GM19351 (cell line): ENCODE measurements at regions not wholly inside any gene's neighbourhood (a gene's known extent, or its start where the extent isn't known, plus 50 kb on each side); places are given as distances from the start of the nearest gene placed in this dataset.
"Not testable (repeated sequence)": the region's sequence is repeated elsewhere in the genome, so short reads cannot be mapped to it uniquely, and the experiment has no call there.

Source experiments
- ATAC-seq: cut with Tn5 transposase; IDR thresholded peaks from one replicate; pipeline ENCODE4 v1.9.1; 2021; ENCODE audit warnings: mild to moderate bottlenecking, moderate library complexity; ENCODE audit not compliant: unreplicated experiment

DNA sequence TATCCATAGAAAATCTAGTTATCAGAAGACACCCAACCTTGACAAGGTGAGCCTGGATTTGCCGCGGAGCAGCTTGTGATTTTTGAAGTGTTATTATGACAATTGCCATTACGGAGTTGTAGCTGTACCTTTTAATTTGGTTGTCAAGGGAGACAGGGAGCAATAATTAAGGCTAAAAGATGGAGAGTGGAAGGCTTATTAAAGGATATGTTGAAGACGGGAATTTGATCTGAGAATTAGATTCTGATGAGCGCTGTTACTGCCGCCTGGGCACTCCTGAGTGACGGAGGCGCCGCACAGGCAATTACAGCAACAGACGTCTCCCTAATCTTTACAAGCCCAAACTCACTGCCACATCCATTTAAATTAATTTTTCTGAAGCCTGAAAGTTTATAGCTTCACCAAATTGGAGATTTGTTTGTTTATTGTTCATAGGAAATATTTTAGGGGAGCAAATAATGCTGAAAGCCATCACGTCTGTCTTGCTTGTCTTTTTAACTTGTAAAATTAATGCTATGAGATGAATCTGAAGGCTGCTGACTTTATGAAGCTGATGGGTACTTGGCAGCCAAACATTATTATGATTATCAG is 475.0 kb upstream of the ADARB2 start:
- no peak for ATAC-seq

DNA sequence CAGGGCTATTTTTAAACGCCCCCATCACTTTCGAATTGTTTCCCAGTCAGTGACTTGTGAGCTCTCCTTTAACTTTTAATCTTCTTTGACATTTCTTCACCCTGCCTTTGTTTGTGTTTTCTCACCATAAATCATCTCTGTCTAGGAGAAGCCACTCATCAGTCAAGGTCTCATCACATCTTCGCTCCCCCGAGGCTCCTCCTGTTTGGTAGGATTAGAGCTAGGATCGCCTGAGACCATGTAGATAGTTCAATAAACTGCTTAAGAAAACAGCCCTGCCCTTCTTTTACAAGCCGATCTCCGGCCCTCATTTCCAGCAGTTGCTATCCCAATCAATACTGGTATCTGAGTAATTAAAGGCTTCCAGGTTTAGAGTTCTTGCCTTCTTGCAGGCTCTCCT is 472.8 kb upstream of the ADARB2 start:
- no peak for ATAC-seq

DNA sequence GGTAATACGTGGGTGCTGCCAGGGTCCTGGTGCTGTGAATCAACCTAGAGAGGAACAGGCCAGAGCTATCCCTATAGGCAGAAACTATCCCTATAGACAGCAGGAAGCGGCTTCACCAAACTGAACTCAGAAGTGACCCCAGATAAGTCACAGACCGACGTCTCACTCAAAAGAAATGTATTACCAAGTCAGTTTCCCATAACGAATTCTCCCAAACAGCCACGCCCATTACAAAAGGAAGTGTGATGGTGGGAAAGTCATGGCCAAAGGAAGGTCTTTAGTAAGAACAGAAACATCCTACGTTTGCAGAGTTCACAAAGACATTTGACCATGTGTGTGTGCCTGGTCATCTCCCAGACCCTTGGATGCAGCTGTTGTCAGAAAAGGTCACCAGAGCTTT is 470.8 kb upstream of the ADARB2 start:
- ATAC-seq: no peak

DNA sequence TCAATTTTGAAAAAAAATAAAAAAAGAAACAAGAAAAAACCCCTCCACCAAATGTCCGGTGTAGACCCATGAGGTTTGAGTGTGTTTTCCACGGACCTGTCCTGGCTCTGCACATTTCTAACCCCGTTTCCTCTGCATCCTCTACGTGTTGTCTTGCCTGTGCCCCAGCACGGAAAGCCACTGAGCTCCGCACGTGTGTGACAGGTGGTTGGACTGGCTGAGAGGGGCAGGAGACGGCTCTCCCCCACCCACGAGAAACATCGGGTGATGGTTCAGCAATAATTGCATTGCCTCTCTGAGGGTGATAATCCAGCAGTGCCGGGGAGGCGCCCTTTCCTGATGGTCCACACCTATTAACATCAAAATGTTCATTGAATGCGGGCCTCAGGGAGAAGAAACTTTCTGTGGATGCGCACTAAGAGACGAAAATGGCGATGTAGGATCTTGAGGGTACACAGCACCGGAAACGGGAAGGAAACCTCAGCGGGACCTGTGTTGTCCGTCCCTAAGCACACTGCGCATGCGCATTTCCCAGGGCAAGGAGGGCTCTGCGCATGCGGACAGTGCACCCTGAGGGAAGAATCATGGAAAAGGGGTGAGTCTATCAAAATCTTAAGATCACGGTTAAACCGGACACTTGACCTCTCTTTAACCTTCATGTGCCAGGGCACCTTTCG is 470.1 kb upstream of the ADARB2 start:
- no peak for ATAC-seq

DNA sequence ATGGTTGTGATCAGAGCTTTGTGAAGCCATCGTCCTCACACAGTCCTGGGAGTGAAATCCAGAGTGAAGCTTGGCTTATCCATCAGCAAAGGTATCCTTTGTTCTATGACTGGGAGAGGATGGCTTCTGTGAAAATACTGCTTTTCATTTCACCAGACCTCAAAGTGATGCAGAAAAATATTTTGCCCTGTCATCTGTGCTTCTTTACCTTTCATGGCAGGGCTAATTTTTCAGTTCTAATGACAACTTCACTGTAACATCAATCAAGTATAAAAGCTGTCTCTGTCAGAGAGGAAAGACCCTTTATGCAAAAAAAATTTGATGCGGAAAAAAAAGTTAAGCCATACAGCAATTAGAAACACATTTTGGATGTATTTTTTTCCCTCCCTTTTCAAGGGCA is 468.1 kb upstream of the ADARB2 start:
- no peak for ATAC-seq

DNA sequence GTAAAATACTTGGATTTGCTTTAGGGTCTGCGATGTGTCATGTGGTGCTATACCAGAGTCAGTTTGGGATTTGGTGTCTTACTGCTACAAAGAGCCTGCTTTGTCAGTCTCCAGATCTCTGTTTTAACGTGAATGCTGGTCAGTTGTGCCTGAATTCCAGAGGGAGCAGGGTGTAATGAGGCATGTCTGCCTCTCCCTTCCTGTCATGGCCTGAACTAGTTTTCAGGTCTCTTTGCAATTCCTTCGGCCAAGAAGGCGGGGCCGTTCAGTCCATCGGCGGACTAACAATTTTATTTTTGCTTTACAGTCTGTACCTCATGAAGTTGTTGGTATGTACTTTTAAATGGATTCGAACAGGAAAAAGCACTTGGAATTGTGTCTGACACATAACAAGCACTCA is 465.1 kb upstream of the ADARB2 start:
- ATAC-seq: no peak

DNA sequence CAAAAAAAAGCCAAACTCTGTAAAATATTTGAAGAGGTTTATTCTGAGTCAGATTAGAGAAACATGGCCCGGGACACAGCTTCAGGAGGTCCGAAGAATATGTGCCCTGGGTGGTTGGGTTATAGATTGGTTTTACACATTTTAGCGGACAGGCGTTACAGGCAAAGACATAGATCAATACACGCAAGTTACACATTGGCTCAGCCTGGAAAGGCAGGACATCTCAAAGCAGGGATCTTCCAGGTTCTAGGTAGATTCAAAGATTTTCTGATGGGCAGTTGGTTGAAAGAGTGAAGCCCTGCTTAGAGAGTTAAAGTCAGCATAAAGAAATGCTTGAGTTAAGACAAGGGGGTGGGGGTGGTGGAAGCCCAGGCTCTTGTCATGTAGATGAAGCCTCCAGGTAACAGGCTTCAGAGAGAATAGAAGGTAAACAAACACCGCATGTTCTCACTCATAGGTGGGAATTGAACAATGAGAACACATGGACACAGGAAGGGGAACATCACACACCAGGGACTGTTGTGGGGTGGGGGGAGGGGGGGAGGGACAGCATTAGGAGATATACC is 464.3 kb upstream of the ADARB2 start:
- no peak for ATAC-seq

DNA sequence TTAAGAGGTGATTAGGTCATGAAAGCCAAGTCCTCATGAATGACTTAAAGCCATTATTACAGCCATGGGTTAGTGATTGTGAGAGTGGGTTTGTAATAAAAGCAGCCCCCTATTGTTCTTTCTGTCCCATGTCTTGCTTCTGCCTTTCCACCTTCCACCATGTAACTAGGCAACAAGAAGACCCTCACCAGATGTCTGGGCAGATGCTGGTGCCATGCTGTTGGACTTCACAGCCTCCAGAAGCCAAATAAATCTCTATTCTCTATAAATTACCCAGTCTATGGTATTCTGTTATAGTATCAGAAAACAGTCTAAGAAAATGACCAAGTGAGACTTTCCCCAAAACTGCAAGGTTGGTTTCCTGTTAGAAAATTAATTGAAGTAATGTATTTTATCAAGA is 460.3 kb upstream of the ADARB2 start:
- ATAC-seq: no peak

DNA sequence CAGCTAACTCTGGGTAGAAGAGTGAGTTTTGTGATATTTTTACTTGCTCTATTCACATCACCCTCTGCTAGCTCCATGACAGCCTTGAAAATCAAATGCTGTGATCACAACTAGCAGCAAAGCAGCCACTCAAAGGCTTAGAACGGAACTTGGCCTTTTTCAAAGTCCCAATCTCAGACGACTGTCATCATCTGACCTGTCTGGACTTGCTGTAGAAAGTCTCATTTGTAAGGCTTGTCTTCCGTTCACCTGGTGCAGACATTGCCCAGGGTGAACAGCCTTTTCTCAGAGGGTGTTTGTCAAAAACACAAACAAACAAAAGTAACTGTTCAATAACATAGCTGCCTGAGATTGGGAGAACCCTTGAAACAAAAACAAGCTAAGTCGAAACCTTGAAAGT is 458.9 kb upstream of the ADARB2 start:
- no peak for ATAC-seq

DNA sequence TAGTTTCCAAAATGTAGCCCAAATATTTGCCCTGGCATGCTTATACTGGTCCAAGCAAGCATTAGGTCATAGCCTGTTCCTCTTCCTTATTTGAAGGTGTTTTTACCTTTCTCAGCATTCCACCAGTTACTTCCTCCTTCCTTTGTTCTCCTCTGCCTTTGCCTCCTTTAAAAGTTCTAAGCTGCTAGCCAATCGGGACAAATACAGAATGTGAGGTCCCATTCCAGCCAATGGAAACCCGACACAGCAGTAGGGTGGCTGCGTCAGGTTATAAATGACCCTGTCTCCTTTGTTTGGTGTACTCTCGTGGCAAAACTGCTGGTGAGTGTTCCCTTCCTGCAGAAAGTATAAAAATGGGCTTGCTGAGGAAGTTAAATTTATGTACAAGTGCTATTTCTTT is 452.0 kb upstream of the ADARB2 start:
- ATAC-seq: not testable (repeated sequence)

DNA sequence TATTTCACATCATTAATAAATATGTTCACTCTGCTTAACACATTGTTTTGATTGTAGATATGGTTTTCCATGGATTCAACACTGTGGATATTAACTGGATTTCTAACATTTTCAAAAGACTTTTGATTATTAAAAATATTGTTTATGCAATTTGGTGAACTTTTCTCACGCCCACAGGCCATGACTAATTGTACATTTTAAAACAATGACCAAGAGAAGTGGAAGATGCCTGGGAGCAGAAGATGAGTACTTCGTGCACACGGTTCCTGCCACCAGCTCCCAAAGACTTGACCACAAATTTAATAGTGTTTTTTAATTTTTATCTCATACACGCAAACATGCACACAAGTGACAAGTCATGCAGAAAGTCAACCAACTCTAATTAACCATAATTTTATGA is 451.0 kb upstream of the ADARB2 start:
- ATAC-seq: no peak

DNA sequence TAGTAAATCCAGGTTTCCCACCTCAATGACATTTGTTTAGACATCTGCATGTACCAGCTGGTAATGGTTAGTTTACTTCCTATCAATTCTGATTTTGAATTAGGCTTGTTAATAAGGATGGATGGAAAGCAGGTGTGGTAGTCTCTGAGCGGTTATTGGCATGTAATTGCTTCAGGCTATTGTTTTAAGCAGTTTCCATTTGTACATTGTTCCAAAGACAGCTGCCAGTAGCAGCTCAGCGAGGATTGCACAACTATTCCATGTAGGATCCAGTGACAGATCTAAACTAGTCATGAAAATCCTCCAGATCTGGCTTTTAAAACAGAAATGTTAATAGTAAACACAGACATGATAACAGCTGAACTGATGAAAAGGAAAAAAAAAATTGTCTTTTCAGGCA is 436.0 kb upstream of the ADARB2 start:
- no peak for ATAC-seq

DNA sequence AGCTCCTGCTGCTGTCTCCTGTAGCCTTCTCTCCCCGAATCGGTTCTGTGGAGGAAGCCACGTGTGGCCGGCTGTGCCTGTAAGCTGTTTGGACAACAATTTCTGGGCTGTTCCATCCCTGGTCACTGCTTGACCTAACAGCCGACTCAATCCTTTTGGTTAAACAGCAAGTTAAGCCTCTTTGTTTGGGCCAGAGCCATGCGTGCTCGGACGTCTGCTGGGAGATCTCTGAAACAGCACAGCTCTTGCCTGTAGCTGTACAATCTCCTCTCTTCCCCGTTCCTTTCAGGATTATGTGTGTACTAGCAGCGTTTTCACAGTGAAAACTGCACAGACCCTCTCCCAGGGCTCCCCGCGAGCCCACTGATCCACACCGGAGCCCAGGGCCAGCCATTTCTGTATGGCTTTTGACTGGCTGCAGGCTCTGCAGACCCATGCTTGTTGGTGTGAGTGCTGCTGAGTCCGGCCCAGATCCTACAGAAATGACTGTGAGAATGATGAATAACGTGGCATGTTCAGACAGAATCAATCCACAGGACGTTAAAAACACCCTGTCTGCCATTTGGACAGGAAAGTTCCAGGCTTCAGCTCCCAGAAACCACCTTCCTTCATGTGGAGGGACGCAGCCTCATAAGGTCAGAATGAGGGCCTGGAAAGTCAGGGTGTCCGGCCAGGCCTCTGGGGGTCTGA is 428.6 kb upstream of the ADARB2 start:
- ATAC-seq: no peak

DNA sequence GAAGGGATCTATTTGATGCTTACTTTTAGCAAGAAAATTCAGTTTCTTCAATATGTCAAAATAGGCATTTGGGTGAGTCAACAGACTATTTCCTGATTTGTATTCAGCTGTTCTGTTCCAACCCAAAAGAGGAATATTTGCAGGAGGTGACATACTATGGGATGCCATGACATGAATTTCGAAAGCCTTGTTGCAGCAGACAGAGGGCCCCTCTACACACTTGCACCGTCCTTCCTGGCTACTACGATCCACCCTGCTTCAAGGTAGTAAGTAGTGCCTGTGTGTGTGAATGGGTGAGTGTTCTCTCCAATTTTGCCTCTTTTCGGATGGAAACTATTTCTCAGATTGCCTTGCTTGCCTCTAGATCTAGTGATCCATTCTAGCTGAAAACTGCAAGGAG is 413.0 kb upstream of the ADARB2 start:
- no peak for ATAC-seq

DNA sequence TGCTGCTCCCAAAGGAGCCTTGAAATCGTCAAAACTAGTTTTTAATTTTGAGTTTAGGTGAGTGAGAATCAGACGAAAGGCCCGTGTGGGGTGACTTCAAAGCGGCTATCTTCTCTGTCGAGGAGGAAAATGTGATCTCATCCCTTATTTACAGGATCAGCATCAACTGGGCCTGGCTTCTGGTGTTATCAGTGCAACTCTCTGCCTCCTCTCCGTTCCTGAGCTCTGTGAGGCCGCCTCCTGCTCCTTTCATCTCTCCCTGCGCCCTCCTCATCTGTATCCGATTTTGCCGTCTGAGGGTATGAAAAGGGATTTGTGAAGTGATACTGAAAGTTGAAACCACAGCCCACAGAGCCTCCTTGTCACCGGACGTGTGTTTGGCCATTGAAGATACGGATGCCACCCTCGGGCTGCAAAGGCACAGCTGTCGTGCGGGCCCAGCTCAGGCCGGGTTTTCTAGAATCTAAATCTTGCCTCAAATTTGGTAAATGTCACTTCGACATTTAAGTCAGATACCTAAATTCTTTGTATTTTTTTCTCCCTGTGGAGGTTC is 408.7 kb upstream of the ADARB2 start:
- no peak for ATAC-seq

DNA sequence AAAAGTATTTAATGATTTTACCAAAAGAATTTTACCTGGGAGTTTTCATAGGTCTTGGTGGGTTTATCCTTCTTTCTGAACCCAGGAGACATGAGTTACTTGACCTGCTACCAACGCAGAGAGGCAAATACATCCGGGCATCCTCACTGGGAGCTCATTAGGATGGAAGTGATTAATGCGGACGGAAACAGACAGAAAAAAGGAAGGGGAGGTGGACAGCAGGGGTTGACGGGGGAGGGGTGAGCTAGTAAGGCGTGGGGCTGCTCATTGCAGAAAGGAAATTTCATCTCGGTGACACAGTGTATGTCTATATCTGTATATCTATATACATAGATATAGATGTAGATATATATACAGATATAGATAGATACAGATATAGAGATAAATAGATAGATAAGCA is 408.2 kb upstream of the ADARB2 start:
- ATAC-seq: no peak

DNA sequence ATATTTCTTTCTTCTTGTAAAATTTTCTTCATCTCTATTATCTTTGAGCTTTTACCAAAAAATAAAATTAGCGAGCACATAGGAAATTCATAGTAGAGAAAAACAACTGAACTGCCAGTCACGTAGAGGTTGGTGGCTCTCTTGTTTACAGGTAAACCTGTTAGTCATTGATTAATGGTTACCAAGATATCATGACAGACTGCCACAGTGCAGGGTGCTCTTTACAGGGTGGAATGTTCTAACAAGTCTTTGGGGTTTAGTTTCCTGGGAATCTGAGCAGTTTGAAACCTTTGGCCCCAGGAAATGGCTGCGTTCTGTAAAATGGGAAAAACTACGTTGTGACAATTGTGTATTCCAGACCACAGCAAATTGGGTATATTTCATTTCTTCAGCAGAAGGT is 407.3 kb upstream of the ADARB2 start:
- ATAC-seq: no peak

DNA sequence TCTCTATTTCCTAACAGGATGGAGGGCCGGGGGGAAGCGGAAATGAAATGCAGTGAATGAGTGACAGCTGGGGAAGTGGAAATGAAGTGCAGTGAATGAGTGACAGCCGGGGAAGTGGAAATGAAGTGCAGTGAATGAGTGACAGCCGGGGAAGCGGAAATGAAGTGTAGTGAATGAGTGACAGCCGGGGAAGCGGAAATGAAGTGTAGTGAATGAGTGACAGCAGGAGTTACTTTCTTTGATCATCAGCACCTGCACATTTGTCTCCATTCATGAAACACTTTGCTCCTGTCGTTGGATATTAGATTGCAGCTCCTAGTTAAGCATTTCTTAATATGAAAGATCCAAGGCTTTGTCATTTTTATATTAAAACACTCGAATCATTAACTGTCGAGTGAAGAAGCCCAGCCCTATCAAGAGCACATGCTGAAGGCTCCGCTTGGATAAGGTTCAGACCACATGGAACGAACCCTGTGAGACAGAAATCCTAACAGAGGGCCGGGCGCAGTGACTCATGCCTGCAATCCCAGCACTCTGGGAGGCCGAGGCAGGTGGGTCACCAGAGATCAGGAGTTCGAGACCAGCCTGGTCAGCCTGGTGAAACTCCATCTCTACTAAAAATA is 406.0 kb upstream of the ADARB2 start:
- ATAC-seq: no peak

DNA sequence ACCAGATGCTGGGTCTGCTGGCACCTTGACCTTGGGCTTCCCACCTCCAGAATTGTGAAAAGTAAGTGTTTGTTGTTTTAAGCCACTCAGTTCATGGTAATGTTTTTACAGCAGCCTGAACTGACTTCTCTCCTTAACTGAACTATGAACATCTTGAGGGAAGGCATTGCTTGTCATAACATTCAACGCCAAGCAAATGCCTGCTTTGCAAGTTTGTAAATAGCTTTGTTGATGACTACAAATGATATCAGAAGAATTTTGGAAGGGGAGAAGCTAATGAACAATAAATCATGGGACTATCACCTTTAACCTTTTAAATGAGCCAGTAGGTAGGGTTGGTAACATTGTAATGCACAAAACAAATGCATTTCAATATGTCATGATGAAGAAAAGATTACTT is 402.4 kb upstream of the ADARB2 start:
- no peak for ATAC-seq

DNA sequence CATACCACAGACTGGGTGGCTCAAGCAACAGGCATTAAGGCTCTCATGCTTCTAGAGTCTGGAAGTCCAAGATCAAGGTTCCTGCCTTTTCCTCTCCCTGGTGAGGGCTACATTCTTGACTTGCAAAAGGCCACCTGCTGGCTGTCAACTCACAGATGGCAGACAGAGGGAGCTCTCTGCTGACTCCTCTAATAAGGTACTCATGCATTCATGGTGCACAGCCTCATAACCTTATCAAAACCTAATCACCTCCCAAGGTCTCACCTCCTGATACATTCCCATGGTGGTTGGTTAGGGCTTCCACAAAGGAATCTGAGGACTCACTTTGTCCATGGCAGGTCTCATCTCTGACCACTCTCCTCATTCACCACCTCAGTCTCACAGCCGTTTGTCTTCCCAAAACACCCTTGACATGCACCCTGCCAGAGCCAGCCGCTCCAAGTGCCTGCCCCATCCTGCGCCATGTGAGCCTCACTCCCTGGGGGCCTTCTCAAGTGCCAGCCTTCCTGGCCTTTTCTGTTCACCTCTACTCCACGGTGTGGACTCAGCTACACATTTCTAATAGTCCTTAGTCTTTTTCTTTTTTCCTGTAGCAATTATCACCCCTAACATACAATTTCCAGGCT is 400.3 kb upstream of the ADARB2 start:
- ATAC-seq: peak; percentile 90

DNA sequence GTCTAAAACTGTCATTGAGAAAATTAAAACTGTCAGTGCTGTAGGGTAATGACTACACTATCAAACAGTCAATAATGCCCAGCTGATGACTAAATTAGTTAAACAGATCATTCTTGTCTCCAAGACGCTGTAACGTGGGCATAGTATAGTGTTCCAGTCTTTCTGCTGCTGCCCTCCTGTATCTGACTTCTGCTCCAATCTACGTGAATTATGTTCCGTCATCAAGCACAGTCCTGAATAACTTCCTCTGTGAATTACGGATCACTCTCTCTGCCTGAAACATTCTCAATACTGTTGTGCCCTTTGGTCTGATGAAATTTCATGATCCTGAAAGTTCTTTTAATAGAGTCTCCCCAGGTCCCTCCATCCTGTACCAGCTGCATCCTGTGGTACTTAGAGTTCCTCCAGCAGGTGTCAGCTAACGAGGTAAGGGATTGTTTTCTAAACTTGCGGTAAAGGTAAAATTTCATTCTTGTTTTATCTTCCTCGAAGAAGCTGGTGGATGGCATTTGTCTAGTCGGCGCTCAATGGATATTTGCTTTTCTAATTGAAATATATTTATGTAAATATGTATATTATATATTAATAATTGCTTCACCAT is 393.5 kb upstream of the ADARB2 start:
- ATAC-seq: no peak
